ENCODE measurements at regions not wholly inside any gene's neighbourhood (a gene's known extent, or its start where the extent isn't known, plus 50 kb on each side); places are given as distances from the start of the nearest gene placed in this dataset.
A peak's percentile ranks its signal among the peaks of the same experiment; 100 is the strongest.

- Histone ChIP-seq H3K4me1 (replicated peaks in 1 of 2) (peaks cover 0 to 34% of the 10 kb centered on the region in 2 donors), H3K27ac (peak overlapping the region in 2 of 5 donors; percentile 45 to 57), H3K4me3 (no peak overlapping the region), H3K27me3 (no peaks in the 10 kb centered on the region), H3K36me3 (replicated peaks in 1 of 2) (no peaks in the 10 kb centered on the region), H3K9me3 (replicated peaks in 1 of 3) (no peaks in the 10 kb centered on the region)
- intact Hi-C loops (cut with DNase I) = no loop called here
- no peak for DNase-seq
- WGBS, 4 donors = 58 to 69% (median 61%) methylated on average over 3 of the region's 3 CpGs
- TF ChIP-seq POLR2A (IDR thresholded peaks at IDR 0.05) (no peak), CTCF (IDR thresholded peaks at IDR 0.05) (no peak)
These were observed 107.2 kb upstream of the EEPD1 start for GRCh38 chr7:36045830-36046341.

DNA sequence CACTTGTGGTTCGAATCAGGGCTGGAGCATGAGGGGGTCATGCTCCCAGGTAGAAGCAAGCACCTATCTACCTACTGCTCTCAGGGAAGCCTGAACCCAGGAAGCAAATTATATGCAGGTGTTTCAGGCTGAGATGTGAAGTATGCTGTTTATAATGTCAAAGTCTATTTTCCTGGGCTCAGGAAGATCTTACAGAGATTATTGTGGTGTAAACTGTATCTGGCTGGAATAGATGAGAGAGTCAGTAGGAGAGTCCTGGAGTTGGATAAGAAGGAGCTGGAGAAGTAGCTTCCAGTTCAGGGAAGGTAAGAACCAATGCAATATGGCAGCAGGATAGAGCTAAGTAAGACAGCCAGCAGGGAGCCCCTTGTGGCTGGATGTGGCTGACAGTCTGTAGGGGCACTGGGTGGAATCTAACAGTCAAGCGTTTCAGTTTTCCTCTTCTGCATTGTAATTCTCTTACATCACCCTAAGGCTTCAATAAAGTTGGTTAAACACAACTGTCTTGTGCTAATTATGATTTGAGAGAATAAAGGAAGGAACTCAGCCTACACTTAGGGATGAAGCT is 105.9 kb upstream of the EEPD1 start:
- H3K9me3 ChIP-seq (replicated peaks in 1 of 3) = no peaks in the 10 kb centered on the region
- H3K36me3 ChIP-seq (replicated peaks in 1 of 2) = no peaks in the 10 kb centered on the region
- peak overlapping the region in 2 of 5 donors; percentile 21 to 61 for H3K27ac ChIP-seq
- WGBS, 4 donors = 72 to 89% (median 88%) methylated on average over 2 of the region's 2 CpGs
- H3K27me3 ChIP-seq = no peaks in the 10 kb centered on the region
- no peak for TF ChIP-seq POLR2A (IDR thresholded peaks at IDR 0.05)
- TF ChIP-seq CTCF (IDR thresholded peaks at IDR 0.05) = no peak
- DNase-seq = no peak
- peaks cover 0 to 34% of the 10 kb centered on the region in 2 donors for H3K4me1 ChIP-seq (replicated peaks in 1 of 2)
- intact Hi-C loops (cut with DNase I) = no loop called here
- H3K4me3 ChIP-seq = no peak overlapping the region

DNA sequence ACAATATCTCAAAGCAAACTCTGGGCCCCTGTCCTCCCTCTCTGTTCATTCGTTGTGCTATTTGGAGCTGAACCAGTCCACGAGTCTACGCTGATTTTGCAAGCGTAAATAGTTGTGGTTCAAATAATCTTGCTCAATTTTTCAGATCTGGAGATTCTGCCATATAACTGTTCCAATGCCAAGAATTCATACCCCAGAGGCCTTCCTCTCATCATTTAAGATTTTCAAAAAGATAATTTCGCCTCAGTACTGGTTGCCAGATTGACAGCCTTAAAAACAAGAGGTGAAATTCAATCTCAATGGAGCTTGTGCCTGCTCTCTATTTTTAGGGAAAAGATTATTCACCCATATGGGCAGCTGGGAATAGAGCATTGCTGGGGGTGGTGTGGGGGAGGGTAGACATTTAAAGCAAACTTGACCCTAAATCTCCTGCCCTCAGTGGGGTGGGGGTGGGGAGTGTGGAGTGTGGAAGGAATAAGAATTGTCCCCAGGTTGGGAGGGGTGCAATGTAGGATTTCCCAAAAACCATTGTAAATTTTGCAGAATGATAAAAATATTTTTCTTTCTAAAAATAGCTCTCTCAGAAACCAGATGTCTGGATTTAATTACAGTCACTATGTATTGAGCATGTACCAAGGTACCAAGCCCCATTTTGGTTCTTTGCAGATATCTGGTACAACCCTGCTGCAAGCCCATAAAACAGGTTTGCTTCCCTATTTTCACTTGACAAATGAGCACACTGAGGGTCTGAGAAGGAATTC is 104.7 kb upstream of the EEPD1 start:
- Histone ChIP-seq H3K27me3 (no peaks in the 10 kb centered on the region), H3K4me1 (replicated peaks in 1 of 2) (peaks cover 0 to 34% of the 10 kb centered on the region in 2 donors), H3K4me3 (no peak overlapping the region), H3K9me3 (replicated peaks in 1 of 3) (no peaks in the 10 kb centered on the region), H3K27ac (peak overlapping the region in 2 of 5 donors; percentile 45 to 61), H3K36me3 (replicated peaks in 1 of 2) (no peaks in the 10 kb centered on the region)
- peak in 2 of 7 donors; percentile 42 to 54 for DNase-seq
- intact Hi-C loops (cut with DNase I) = no loop called here
- TF ChIP-seq CTCF (IDR thresholded peaks at IDR 0.05) (no peak), POLR2A (IDR thresholded peaks at IDR 0.05) (no peak)
- WGBS, 4 donors = 45 to 53% (median 50%) methylated on average over 5 of the region's 5 CpGs

- 51 to 68% (median 57%) methylated on average over 2 of the region's 2 CpGs for WGBS, 4 donors
- Histone ChIP-seq H3K4me3 (no peak overlapping the region), H3K9me3 (replicated peaks in 1 of 3) (no peaks in the 10 kb centered on the region), H3K27ac (peak overlapping the region in 1 of 5 donors; percentile 45), H3K36me3 (replicated peaks in 1 of 2) (no peaks in the 10 kb centered on the region), H3K4me1 (replicated peaks in 1 of 2) (peaks cover 0 to 34% of the 10 kb centered on the region in 2 donors), H3K27me3 (no peaks in the 10 kb centered on the region)
- TF ChIP-seq POLR2A (IDR thresholded peaks at IDR 0.05) (no peak), CTCF (IDR thresholded peaks at IDR 0.05) (no peak)
- intact Hi-C loops (cut with DNase I) = no loop called here
- DNase-seq = no peak
These were observed 104.2 kb upstream of the EEPD1 start for GRCh38 chr7:36048902-36049240.

Data from adrenal gland (tissue), 9 donors.